ENCODE measurements at regions not wholly inside any gene's neighbourhood (a gene's known extent, or its start where the extent isn't known, plus 50 kb on each side); places are given as distances from the start of the nearest gene placed in this dataset.

DNA sequence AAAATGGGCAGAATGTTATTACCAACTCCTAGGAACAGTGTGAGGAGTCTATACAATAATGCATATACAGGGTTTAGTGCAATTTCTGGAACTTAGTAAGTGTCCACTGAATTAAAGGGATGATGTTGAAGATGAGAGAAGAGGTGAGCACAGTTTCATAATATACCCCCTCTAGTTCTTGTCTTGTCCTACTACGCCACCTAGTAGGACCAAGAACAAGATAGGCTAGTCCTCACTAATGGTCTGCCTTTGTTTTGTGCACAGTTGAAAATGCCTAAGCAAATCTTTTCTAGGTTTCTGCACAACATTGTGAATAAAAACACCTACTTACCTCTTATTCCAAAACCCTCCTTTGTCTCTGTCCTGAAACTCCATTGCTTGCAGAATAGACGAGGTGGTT lies 670.2 kb downstream of the CDH8 start:
- Mint-ChIP-seq H3K27me3 (ENCODE audit: low read depth) (no peaks in the 10 kb centered on the region), H3K4me3 (no peak overlapping the region), H3K9me3 (no peaks in the 10 kb centered on the region), H3K27ac (no peak overlapping the region), H3K36me3 (ENCODE audit: low read depth) (no peaks in the 10 kb centered on the region), H3K4me1 (no peaks in the 10 kb centered on the region)
- TF ChIP-seq CTCF (IDR thresholded peaks at IDR 0.05; ENCODE audit: unreplicated experiment in 3 of 3) = no peak

DNA sequence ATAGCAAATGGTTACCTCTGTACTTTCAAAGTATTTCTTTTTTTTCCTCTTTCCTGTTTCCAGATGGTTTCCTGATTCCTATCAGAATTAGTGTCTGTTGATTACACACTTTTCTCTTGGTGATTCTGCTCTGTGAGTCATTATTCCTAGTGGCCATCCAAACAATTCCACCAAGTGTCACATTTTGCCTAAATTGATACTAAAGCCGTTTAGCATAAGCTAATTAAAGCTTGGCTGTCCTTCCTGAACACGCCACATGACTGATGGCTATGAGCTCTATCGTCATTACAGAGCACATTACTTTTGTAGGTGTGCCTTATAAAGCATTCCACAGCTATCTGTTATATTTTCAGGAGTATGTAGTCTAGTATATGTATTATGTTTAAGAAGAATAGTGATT lies 671.2 kb downstream of the CDH8 start:
- TF ChIP-seq CTCF (IDR thresholded peaks at IDR 0.05; ENCODE audit: unreplicated experiment in 3 of 3) = no peak
- H3K4me1 Mint-ChIP-seq = no peaks in the 10 kb centered on the region
- H3K4me3 Mint-ChIP-seq = no peak overlapping the region
- no peaks in the 10 kb centered on the region for H3K9me3 Mint-ChIP-seq
- no peaks in the 10 kb centered on the region for H3K36me3 Mint-ChIP-seq (ENCODE audit: low read depth)
- no peaks in the 10 kb centered on the region for H3K27me3 Mint-ChIP-seq (ENCODE audit: low read depth)
- H3K27ac Mint-ChIP-seq = no peak overlapping the region

GRCh38 chr16:61362585-61362984 lies 673.7 kb downstream of the CDH8 start:
- Mint-ChIP-seq H3K9me3 (no peaks in the 10 kb centered on the region), H3K4me3 (no peak overlapping the region), H3K27ac (no peak overlapping the region), H3K27me3 (ENCODE audit: low read depth) (no peaks in the 10 kb centered on the region), H3K4me1 (no peaks in the 10 kb centered on the region), H3K36me3 (ENCODE audit: low read depth) (no peaks in the 10 kb centered on the region)
- no peak for TF ChIP-seq CTCF (IDR thresholded peaks at IDR 0.05; ENCODE audit: unreplicated experiment in 3 of 3)

- H3K4me3 Mint-ChIP-seq = no peak overlapping the region
- H3K27me3 Mint-ChIP-seq (ENCODE audit: low read depth) = no peaks in the 10 kb centered on the region
- no peaks in the 10 kb centered on the region for H3K4me1 Mint-ChIP-seq
- H3K27ac Mint-ChIP-seq = no peak overlapping the region
- H3K36me3 Mint-ChIP-seq (ENCODE audit: low read depth) = no peaks in the 10 kb centered on the region
- H3K9me3 Mint-ChIP-seq = no peaks in the 10 kb centered on the region
- no peak for TF ChIP-seq CTCF (IDR thresholded peaks at IDR 0.05; ENCODE audit: unreplicated experiment in 3 of 3)
Measured at GRCh38 chr16:61344791-61345190, 691.4 kb downstream of the CDH8 start.

GRCh38 chr16:61332461-61332860 lies 703.8 kb downstream of the CDH8 start:
- Mint-ChIP-seq H3K9me3 (no peaks in the 10 kb centered on the region), H3K27me3 (ENCODE audit: low read depth) (no peaks in the 10 kb centered on the region), H3K4me1 (no peaks in the 10 kb centered on the region), H3K36me3 (ENCODE audit: low read depth) (no peaks in the 10 kb centered on the region), H3K27ac (no peak overlapping the region), H3K4me3 (no peak overlapping the region)
- no peak for TF ChIP-seq CTCF (IDR thresholded peaks at IDR 0.05; ENCODE audit: unreplicated experiment in 3 of 3)

DNA sequence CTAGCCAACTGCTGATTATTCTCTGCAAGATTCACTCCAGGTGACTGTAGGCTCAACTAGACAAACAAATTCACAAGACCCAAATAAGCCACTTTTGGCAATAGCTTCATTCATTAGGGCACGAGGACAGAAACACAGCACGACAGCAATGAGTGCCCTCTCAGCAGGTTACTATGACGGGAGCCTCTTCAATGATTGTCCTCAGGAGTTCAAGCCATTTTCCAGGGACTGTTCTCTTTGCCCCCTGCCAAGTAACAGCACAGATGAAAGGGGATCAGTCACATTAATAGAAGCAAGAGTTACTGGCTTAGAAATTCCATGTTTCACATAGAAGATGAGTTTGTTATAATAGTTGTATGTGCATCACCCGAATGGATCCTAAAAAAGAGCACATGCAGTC lies 712.2 kb downstream of the CDH8 start:
- Mint-ChIP-seq H3K36me3 (ENCODE audit: low read depth) (no peaks in the 10 kb centered on the region), H3K9me3 (no peaks in the 10 kb centered on the region), H3K4me3 (no peak overlapping the region), H3K27ac (no peak overlapping the region), H3K4me1 (no peaks in the 10 kb centered on the region), H3K27me3 (ENCODE audit: low read depth) (no peaks in the 10 kb centered on the region)
- TF ChIP-seq CTCF (IDR thresholded peaks at IDR 0.05; ENCODE audit: unreplicated experiment in 3 of 3) = no peak

All from nephron (organoid).